Endodermal cell (in vitro differentiated cells): ENCODE measurements at regions not wholly inside any gene's neighbourhood (a gene's known extent, or its start where the extent isn't known, plus 50 kb on each side); places are given as distances from the start of the nearest gene placed in this dataset.

Source experiments
- DNase-seq: peaks from one replicate; pipeline ENCODE4 v3.0.0-alpha.2; 2017
- H3K27ac ChIP-seq: 2 replicates; pipeline ENCODE4 v1.5.1; 2013; ENCODE audit warnings: mild to moderate bottlenecking, low read depth, low read length, moderate library complexity
- H3K27me3 ChIP-seq: 2 replicates; pipeline ENCODE4 v1.6.1; 2013; ENCODE audit warnings: mild to moderate bottlenecking, low read length, moderate library complexity; ENCODE audit not compliant: insufficient read depth, control insufficient read depth, poor library complexity, severe bottlenecking
- H3K36me3 ChIP-seq: 2 replicates; pipeline ENCODE4 v1.7.0; 2013; ENCODE audit warnings: mild to moderate bottlenecking, low read length, moderate library complexity; ENCODE audit not compliant: control insufficient read depth, insufficient read depth
- H3K4me1 ChIP-seq: one replicate; pipeline ENCODE4 v1.7.0; 2013; ENCODE audit warnings: low read length; ENCODE audit not compliant: control insufficient read depth, insufficient read depth
- H3K4me3 ChIP-seq: 2 replicates; pipeline ENCODE4 v1.5.1; 2013; ENCODE audit warnings: mild to moderate bottlenecking, low read length, moderate library complexity
- H3K9ac ChIP-seq: 2 replicates; pipeline ENCODE4 v1.6.1; 2013; ENCODE audit warnings: mild to moderate bottlenecking, low read length, moderate library complexity; ENCODE audit not compliant: poor library complexity, severe bottlenecking; ENCODE audit errors: extremely low read depth
- H3K9me3 ChIP-seq: 2 replicates; pipeline ENCODE4 v1.6.1; 2013; ENCODE audit warnings: mild to moderate bottlenecking, low read length, moderate library complexity; ENCODE audit not compliant: control insufficient read depth
- H3K27ac Mint-ChIP-seq: 2 replicates; pipeline ENCODE4 v1.8.0; 2020; ENCODE audit warnings: mixed read lengths
- H3K27me3 Mint-ChIP-seq: 2 replicates; pipeline ENCODE4 v1.8.0; 2021; ENCODE audit warnings: mild to moderate bottlenecking, mixed read lengths; ENCODE audit not compliant: insufficient read depth
- H3K36me3 Mint-ChIP-seq: 2 replicates; pipeline ENCODE4 v1.8.0; 2020; ENCODE audit warnings: low read depth, mixed read lengths
- H3K4me1 Mint-ChIP-seq: 2 replicates; pipeline ENCODE4 v1.8.0; 2020; ENCODE audit warnings: mixed read lengths
- H3K4me3 Mint-ChIP-seq: 2 replicates; pipeline ENCODE4 v1.8.0; 2020; ENCODE audit warnings: mild to moderate bottlenecking, moderate library complexity, mixed read lengths
- H3K9me3 Mint-ChIP-seq: 2 replicates; pipeline ENCODE4 v1.8.0; 2020; ENCODE audit warnings: mild to moderate bottlenecking, mixed read lengths
- CTCF ChIP-seq: fragments of 200-600 bp; sonication (generic); conservative IDR thresholded peaks from 2 replicates; pipeline ENCODE4 v1.5.0; 2021; ENCODE audit warnings: antibody characterized with exemption, mild to moderate bottlenecking
- WGBS, 2 experiments: methylation state at CpG; one replicate each; pipeline versions ENCODE4 v1.1.5 to v1.1.7; 2013; ENCODE audit warnings: missing lambda C conversion rate in 2 of 2, mixed read lengths in 1 of 2; ENCODE audit not compliant: insufficient coverage in 1 of 2, insufficient read length in 1 of 2; 5-methylcytosine and 5-hydroxymethylcytosine counted together

GRCh38 chr4:159444678-159445077 lies 341.8 kb downstream of the RAPGEF2 start:
- DNase-seq = no peak
- Mint-ChIP-seq H3K36me3 (no peaks in the 10 kb centered on the region), H3K27ac (no peak overlapping the region), H3K4me3 (no peak overlapping the region), H3K9me3 (no peaks in the 10 kb centered on the region), H3K27me3 (no peaks in the 10 kb centered on the region), H3K4me1 (no peaks in the 10 kb centered on the region)
- no peak overlapping the region for H3K4me3 ChIP-seq
- peak; percentile 47 for TF ChIP-seq CTCF
- H3K4me1 ChIP-seq = no peaks in the 10 kb centered on the region
- H3K27me3 ChIP-seq = no peaks in the 10 kb centered on the region
- H3K27ac ChIP-seq = no peak overlapping the region
- H3K9me3 ChIP-seq = no peaks in the 10 kb centered on the region
- H3K36me3 ChIP-seq = no peaks in the 10 kb centered on the region
- 79 to 100% methylated on average over 1 of the region's 1 CpG for WGBS, 2 experiments
- H3K9ac ChIP-seq = no peak overlapping the region

GRCh38 chr4:159445692-159446091 lies 342.8 kb downstream of the RAPGEF2 start:
- no peak overlapping the region for H3K9ac ChIP-seq
- no peak for TF ChIP-seq CTCF
- no peaks in the 10 kb centered on the region for H3K27me3 ChIP-seq
- no peak overlapping the region for H3K4me3 ChIP-seq
- Mint-ChIP-seq H3K9me3 (no peaks in the 10 kb centered on the region), H3K4me1 (no peaks in the 10 kb centered on the region), H3K27me3 (no peaks in the 10 kb centered on the region), H3K27ac (no peak overlapping the region), H3K4me3 (no peak overlapping the region), H3K36me3 (no peaks in the 10 kb centered on the region)
- H3K4me1 ChIP-seq = no peaks in the 10 kb centered on the region
- WGBS, 2 experiments = 80 to 88% methylated on average over 1 to 2 of the region's 2 CpGs
- H3K9me3 ChIP-seq = no peaks in the 10 kb centered on the region
- DNase-seq = no peak
- H3K36me3 ChIP-seq = no peaks in the 10 kb centered on the region
- no peak overlapping the region for H3K27ac ChIP-seq

GRCh38 chr4:159446266-159446976 lies 343.5 kb downstream of the RAPGEF2 start:
- no peaks in the 10 kb centered on the region for H3K4me1 Mint-ChIP-seq
- Histone ChIP-seq H3K9ac (no peak overlapping the region), H3K9me3 (no peaks in the 10 kb centered on the region), H3K36me3 (no peaks in the 10 kb centered on the region), H3K4me1 (no peaks in the 10 kb centered on the region), H3K27me3 (no peaks in the 10 kb centered on the region), H3K4me3 (no peak overlapping the region), H3K27ac (no peak overlapping the region)
- WGBS, 2 experiments = 59 to 60% methylated on average over 1 to 6 of the region's 6 CpGs
- H3K9me3 Mint-ChIP-seq = no peaks in the 10 kb centered on the region
- peak; percentile 90 for TF ChIP-seq CTCF
- H3K36me3 Mint-ChIP-seq = no peaks in the 10 kb centered on the region
- H3K4me3 Mint-ChIP-seq = no peak overlapping the region
- no peak overlapping the region for H3K27ac Mint-ChIP-seq
- no peaks in the 10 kb centered on the region for H3K27me3 Mint-ChIP-seq
- DNase-seq = peak; percentile 81
